AG04450 (cell line): ENCODE measurements at regions not wholly inside any gene's neighbourhood (a gene's known extent, or its start where the extent isn't known, plus 50 kb on each side); places are given as distances from the start of the nearest gene placed in this dataset.

Source experiments
- CTCF ChIA-PET: fragments of 300-600, 350-600 bp; formaldehyde crosslinking; extraction: SDS; loops from one replicate; lab custom pipeline; 2022; ENCODE audit warnings: antibody characterized with exemption, inconsistent platforms; lab: Charles Lee
- POLR2A ChIA-PET: fragments of 350-600 bp; formaldehyde crosslinking; extraction: SDS; loops from one replicate; lab custom pipeline; 2021; ENCODE audit warnings: antibody characterized with exemption, inconsistent platforms; lab: Yijun Ruan, JAX
- DNase-seq: peaks from one replicate; pipeline ENCODE4 v3.0.0-alpha.2; 2011; ENCODE audit warnings: low read depth, low spot score
- H3K27ac ChIP-seq: one replicate; pipeline ENCODE4 v1.5.1; 2012; ENCODE audit warnings: low read depth, low read length, control low read depth
- H3K27me3 ChIP-seq: one replicate; pipeline ENCODE4 v1.6.0; 2012; ENCODE audit warnings: low read length; ENCODE audit not compliant: control insufficient read depth, insufficient read depth
- H3K4me3 ChIP-seq: 2 replicates; pipeline ENCODE4 v1.5.1; 2011; ENCODE audit warnings: mild to moderate bottlenecking, low read depth, low read length, control low read depth
- H3K9me3 ChIP-seq: 2 replicates; pipeline ENCODE4 v1.5.1; 2012; ENCODE audit warnings: low read length; ENCODE audit not compliant: control insufficient read depth, insufficient read depth
- TF ChIP-seq, protein P1 (sequence below): IDR thresholded peaks from 2 replicates; pipeline ENCODE4 v1.5.1; 2011; ENCODE audit warnings: low read depth, low read length, control low read depth, inconsistent platforms

DNA sequence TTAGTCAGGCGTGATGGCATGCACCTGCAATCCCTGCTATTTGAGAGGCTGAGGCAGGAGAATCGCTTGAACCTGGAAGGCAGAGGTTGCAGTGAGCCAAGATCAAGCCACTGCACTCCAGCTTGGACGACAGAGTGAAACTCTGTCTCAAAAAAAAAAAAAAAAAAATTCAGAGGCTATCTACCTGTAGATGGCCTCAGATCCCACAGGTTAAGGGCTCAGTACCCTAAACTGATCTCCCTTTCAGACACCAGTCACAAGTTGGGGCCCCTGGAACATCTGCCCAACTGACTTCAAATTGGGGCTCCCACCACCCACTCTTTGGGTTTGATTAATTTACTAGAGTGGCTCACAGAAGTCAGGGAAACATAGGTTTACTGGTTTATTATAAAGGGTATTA, 65.4 kb upstream of the ERCC6L2 start:
- DNase-seq = no peak
- Histone ChIP-seq H3K27ac (no peak overlapping the region), H3K27me3 (peaks cover 7% of the 10 kb centered on the region), H3K4me3 (no peak overlapping the region), H3K9me3 (peaks cover 4% of the 10 kb centered on the region)
- ChIA-PET POLR2A (no interaction called here), CTCF (interaction anchor here (0.9 kb wide), 1 partner anchor 408 kb away, joined by 4 read pairs; no protein-coding TSS in a partner anchor)
- TF ChIP-seq, protein P1, sequence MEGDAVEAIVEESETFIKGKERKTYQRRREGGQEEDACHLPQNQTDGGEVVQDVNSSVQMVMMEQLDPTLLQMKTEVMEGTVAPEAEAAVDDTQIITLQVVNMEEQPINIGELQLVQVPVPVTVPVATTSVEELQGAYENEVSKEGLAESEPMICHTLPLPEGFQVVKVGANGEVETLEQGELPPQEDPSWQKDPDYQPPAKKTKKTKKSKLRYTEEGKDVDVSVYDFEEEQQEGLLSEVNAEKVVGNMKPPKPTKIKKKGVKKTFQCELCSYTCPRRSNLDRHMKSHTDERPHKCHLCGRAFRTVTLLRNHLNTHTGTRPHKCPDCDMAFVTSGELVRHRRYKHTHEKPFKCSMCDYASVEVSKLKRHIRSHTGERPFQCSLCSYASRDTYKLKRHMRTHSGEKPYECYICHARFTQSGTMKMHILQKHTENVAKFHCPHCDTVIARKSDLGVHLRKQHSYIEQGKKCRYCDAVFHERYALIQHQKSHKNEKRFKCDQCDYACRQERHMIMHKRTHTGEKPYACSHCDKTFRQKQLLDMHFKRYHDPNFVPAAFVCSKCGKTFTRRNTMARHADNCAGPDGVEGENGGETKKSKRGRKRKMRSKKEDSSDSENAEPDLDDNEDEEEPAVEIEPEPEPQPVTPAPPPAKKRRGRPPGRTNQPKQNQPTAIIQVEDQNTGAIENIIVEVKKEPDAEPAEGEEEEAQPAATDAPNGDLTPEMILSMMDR = no peak

DNA sequence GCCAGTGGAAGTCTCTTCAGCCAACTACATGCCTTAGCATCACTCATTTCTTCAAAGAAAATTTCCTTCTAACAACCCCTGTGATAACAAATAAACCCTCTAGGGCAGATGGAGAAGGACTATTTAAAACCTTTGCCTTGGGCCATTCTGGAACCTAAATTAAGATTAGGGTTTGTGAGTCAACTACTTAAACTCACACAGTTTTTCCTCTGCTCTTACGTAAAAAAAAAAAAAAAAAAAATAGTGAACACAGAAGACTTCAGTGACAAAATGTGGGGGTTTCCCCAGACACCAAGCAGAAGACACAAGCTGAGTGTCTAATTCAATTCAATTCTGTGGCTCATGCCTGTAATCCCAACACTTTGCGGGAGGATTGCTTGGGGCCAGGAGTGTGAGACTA, 65.8 kb upstream of the ERCC6L2 start:
- H3K4me3 ChIP-seq = no peak overlapping the region
- ChIA-PET POLR2A (no interaction called here), CTCF (interaction anchor here (0.9 kb wide), 1 partner anchor 408 kb away, joined by 4 read pairs; no protein-coding TSS in a partner anchor)
- H3K27ac ChIP-seq = no peak overlapping the region
- no peaks in the 10 kb centered on the region for H3K9me3 ChIP-seq
- DNase-seq = no peak
- H3K27me3 ChIP-seq = peaks cover 7% of the 10 kb centered on the region
- TF ChIP-seq, protein P1 = no peak

DNA sequence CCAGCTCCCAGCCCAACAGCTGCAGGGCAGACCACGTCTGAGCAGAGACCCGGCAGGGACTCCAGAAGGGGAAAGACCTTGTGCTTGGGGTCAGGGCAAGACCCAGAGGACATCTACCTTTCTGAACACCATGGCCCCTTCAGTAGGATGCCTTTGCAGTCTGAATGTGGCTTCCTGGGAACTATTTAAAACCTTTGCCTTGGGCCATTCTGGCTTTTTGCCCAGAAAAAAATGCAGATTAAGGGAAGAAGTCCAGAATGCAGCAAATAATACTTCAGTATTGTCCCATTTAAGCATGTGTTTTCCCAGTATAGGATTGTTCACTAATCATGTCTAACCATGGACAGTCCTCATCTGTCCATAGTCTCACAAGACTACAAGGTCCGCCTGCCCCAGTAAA, 67.5 kb upstream of the ERCC6L2 start:
- H3K4me3 ChIP-seq = no peak overlapping the region
- CTCF ChIA-PET = no interaction called here
- POLR2A ChIA-PET = no interaction called here
- DNase-seq = no peak
- H3K27ac ChIP-seq = no peak overlapping the region
- TF ChIP-seq, protein P1 = no peak
- H3K27me3 ChIP-seq = peaks cover 7% of the 10 kb centered on the region
- no peaks in the 10 kb centered on the region; the same call in 1 of the 2 replicates for H3K9me3 ChIP-seq

GRCh38 chr9:95807326-95807947, 68.1 kb upstream of the ERCC6L2 start:
- TF ChIP-seq, protein P1 = no peak
- H3K27ac ChIP-seq = no peak overlapping the region
- ChIA-PET POLR2A (no interaction called here), CTCF (no interaction called here)
- H3K4me3 ChIP-seq = no peak overlapping the region
- DNase-seq = no peak
- peaks cover 7% of the 10 kb centered on the region for H3K27me3 ChIP-seq
- no peaks in the 10 kb centered on the region; the same call in 1 of the 2 replicates for H3K9me3 ChIP-seq

DNA sequence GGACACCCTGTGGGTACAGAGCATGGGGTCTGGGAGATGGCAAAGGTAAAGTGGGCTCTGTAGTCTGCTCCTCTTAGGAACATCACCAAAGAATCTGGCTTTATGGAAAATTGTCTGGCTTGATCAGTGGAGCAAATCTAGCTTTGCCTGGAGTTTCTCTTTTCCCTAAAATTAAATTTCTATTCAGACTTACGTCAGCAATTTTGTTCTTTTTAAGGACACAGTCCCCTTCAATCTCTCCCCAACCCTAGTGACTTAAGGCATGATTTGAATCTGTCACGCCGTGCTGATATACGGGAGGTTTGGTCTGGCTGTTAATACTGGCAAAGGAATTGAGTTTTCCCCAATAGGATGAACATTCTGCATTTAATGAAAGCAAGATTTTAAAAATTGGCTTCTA, 72.3 kb upstream of the ERCC6L2 start:
- Histone ChIP-seq H3K9me3 (no peaks in the 10 kb centered on the region; the same call in 1 of the 2 replicates), H3K4me3 (no peak overlapping the region), H3K27me3 (peaks cover 3% of the 10 kb centered on the region), H3K27ac (no peak overlapping the region)
- CTCF ChIA-PET = no interaction called here
- POLR2A ChIA-PET = no interaction called here
- TF ChIP-seq, protein P1 = no peak
- DNase-seq = no peak
